HUES6 (cell line): ENCODE measurements at regions not wholly inside any gene's neighbourhood (a gene's known extent, or its start where the extent isn't known, plus 50 kb on each side); places are given as distances from the start of the nearest gene placed in this dataset.

Source experiments
- H3K27ac ChIP-seq: 2 replicates; pipeline ENCODE4 v1.7.0; 2013; ENCODE audit warnings: low read depth, mild to moderate bottlenecking, low read length, inconsistent platforms
- H3K27me3 ChIP-seq: 2 replicates; pipeline ENCODE4 v1.6.1; 2013; ENCODE audit warnings: low read length; ENCODE audit not compliant: control insufficient read depth, insufficient read depth
- H3K36me3 ChIP-seq: 2 replicates; pipeline ENCODE4 v1.6.1; 2013; ENCODE audit warnings: low read length; ENCODE audit not compliant: control insufficient read depth, insufficient read depth
- H3K4me1 ChIP-seq: 2 replicates; pipeline ENCODE4 v1.6.1; 2013; ENCODE audit warnings: low read length; ENCODE audit not compliant: control insufficient read depth, insufficient read depth
- H3K4me3 ChIP-seq: 2 replicates; pipeline ENCODE4 v1.5.1; 2013; ENCODE audit warnings: low read depth, low read length
- H3K9ac ChIP-seq: one replicate; pipeline ENCODE4 v1.6.1; 2013; ENCODE audit warnings: mild to moderate bottlenecking, low read length
- H3K9me3 ChIP-seq: 2 replicates; pipeline ENCODE4 v1.6.1; 2013; ENCODE audit warnings: low read depth, low read length; ENCODE audit not compliant: control insufficient read depth, insufficient read depth

- Histone ChIP-seq H3K4me1 (no peaks in the 10 kb centered on the region), H3K4me3 (no peak overlapping the region), H3K36me3 (no peaks in the 10 kb centered on the region), H3K9me3 (0 out of 2 replicates have a peak, but pooled peaks cover 2% of the 10 kb centered on the region), H3K9ac (no peak overlapping the region), H3K27ac (no peak overlapping the region), H3K27me3 (no peaks in the 10 kb centered on the region)
Observed at GRCh38 chr7:47104206-47104549, 477.7 kb downstream of the TNS3 start.

GRCh38 chr7:47103498-47104205, 478.3 kb downstream of the TNS3 start:
- Histone ChIP-seq H3K9ac (no peak overlapping the region), H3K4me1 (no peaks in the 10 kb centered on the region), H3K9me3 (0 out of 2 replicates have a peak, but pooled peaks cover 2% of the 10 kb centered on the region), H3K27ac (no peak overlapping the region), H3K27me3 (no peaks in the 10 kb centered on the region), H3K4me3 (no peak overlapping the region), H3K36me3 (no peaks in the 10 kb centered on the region)

GRCh38 chr7:47102331-47102841, 479.5 kb downstream of the TNS3 start:
- Histone ChIP-seq H3K9ac (no peak overlapping the region), H3K4me3 (no peak overlapping the region), H3K4me1 (no peaks in the 10 kb centered on the region), H3K36me3 (no peaks in the 10 kb centered on the region), H3K9me3 (0 out of 2 replicates have a peak, but pooled peaks cover 2% of the 10 kb centered on the region), H3K27ac (no peak overlapping the region), H3K27me3 (no peaks in the 10 kb centered on the region)

GRCh38 chr7:47100817-47101435, 481.0 kb downstream of the TNS3 start:
- no peak overlapping the region for H3K4me3 ChIP-seq

GRCh38 chr7:47100148-47100816, 481.6 kb downstream of the TNS3 start:
- Histone ChIP-seq H3K36me3 (no peaks in the 10 kb centered on the region), H3K27ac (no peak overlapping the region), H3K4me3 (no peak overlapping the region), H3K9ac (no peak overlapping the region), H3K9me3 (0 out of 2 replicates have a peak, but pooled peaks cover 2% of the 10 kb centered on the region), H3K27me3 (no peaks in the 10 kb centered on the region), H3K4me1 (no peaks in the 10 kb centered on the region)

More at GRCh38 chr7:47100817-47101435, 481.0 kb downstream of the TNS3 start:
- H3K36me3 ChIP-seq, result no peaks in the 10 kb centered on the region
- H3K4me1 ChIP-seq, result no peaks in the 10 kb centered on the region
- H3K9me3 ChIP-seq, result 0 out of 2 replicates have a peak, but pooled peaks cover 2% of the 10 kb centered on the region
- no peak overlapping the region for H3K9ac ChIP-seq
- no peaks in the 10 kb centered on the region for H3K27me3 ChIP-seq
- no peak overlapping the region for H3K27ac ChIP-seq

GRCh38 chr7:47097431-47097830, 484.5 kb downstream of the TNS3 start:
- Histone ChIP-seq H3K36me3 (no peaks in the 10 kb centered on the region), H3K27me3 (no peaks in the 10 kb centered on the region), H3K4me3 (no peak overlapping the region), H3K9me3 (0 out of 2 replicates have a peak, but pooled peaks cover 2% of the 10 kb centered on the region), H3K4me1 (no peaks in the 10 kb centered on the region), H3K9ac (no peak overlapping the region), H3K27ac (no peak overlapping the region)

- Histone ChIP-seq H3K9ac (no peak overlapping the region), H3K27ac (no peak overlapping the region), H3K9me3 (no peaks in the 10 kb centered on the region), H3K36me3 (no peaks in the 10 kb centered on the region), H3K27me3 (no peaks in the 10 kb centered on the region), H3K4me3 (no peak overlapping the region), H3K4me1 (no peaks in the 10 kb centered on the region)
Observed at GRCh38 chr7:47095946-47096345, 486.0 kb downstream of the TNS3 start.

GRCh38 chr7:47094462-47094861, 487.4 kb downstream of the TNS3 start:
- Histone ChIP-seq H3K36me3 (no peaks in the 10 kb centered on the region), H3K27ac (no peak overlapping the region), H3K4me1 (no peaks in the 10 kb centered on the region), H3K9ac (no peak overlapping the region), H3K4me3 (no peak overlapping the region), H3K9me3 (no peaks in the 10 kb centered on the region), H3K27me3 (no peaks in the 10 kb centered on the region; the same call in 1 of the 2 replicates)

GRCh38 chr7:47093320-47094234, 488.3 kb downstream of the TNS3 start:
- no peaks in the 10 kb centered on the region for H3K36me3 ChIP-seq
- no peak overlapping the region for H3K9ac ChIP-seq
- no peaks in the 10 kb centered on the region for H3K9me3 ChIP-seq
- H3K27ac ChIP-seq, result no peak overlapping the region
- H3K4me3 ChIP-seq, result no peak overlapping the region
- H3K27me3 ChIP-seq, result peaks cover under 1% of the 10 kb centered on the region
- H3K4me1 ChIP-seq, result no peaks in the 10 kb centered on the region

GRCh38 chr7:47092336-47092735, 489.6 kb downstream of the TNS3 start:
- Histone ChIP-seq H3K9me3 (no peaks in the 10 kb centered on the region), H3K27ac (no peak overlapping the region), H3K4me1 (no peaks in the 10 kb centered on the region), H3K27me3 (peaks cover 9% of the 10 kb centered on the region), H3K9ac (no peak overlapping the region), H3K4me3 (no peak overlapping the region), H3K36me3 (no peaks in the 10 kb centered on the region)
